Hypothalamus (tissue), 51 donors: ENCODE measurements at regions not wholly inside any gene's neighbourhood (a gene's known extent, or its start where the extent isn't known, plus 50 kb on each side); places are given as distances from the start of the nearest gene placed in this dataset.
"Not testable (repeated sequence)": the region's sequence is repeated elsewhere in the genome, so short reads cannot be mapped to it uniquely, and the experiment has no call there.

Source experiments
- DNase-seq, 51 donors: peaks; one replicate each; lab custom pipeline; 2025; lab: John Stamatoyannopoulos, UW

DNA sequence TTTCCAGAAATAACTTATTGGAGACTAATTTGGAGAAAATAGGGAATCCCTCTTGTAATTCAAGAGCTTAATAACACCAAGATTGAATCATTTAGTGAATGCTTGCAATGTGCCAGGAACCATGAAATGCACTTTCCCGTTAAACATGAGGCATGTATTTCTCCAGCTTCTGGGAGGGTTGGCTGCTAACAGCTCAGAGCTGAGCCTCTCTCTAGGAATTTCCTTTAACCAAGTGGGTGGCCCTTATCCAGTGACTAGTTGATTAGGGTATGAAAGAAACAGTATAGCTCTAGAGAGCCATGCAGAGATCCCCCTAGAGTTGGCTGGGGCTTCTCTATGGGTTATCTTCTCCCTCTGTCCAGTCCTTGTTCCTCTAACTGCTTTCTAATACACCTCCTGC lies 356.4 kb upstream of the GOT2 start:
- no peak for DNase-seq

DNA sequence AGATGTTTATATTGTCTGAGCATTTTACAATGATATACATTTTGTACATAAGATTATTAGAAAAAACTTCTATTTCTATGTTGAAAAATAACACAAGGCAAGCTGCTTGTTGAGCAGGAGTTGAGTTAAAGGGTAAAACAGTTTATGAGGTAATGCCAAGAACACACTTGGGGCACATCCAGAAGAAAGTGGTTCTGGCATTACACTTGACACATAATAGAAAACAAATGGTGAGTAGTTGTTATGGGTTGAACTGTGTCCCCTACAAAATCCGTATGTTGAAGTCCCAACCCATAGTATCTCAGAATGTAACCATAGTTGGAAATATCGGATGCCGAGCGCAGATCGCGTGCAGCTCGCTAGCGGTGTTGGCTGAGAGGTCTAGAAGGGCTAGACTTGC lies 354.3 kb upstream of the GOT2 start:
- no peak for DNase-seq

DNA sequence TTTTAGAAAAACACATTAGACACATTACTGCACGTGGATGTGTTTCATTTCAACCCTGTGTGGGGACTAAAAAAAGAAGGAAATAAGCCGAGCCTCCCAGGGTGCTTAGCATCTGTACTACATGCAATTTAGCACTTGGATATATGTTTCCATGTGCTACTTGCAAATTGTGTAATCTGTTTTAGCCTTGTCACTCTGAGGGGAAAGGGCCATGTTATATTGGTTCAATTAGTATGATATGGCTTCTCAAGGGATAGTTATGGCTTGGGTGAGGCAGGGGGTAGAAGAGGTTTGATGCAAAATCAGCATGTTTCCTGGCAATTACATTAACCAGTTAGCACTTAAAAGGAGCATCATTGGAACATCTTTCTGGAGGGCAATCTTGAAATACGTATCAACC lies 353.5 kb upstream of the GOT2 start:
- no peak for DNase-seq

DNA sequence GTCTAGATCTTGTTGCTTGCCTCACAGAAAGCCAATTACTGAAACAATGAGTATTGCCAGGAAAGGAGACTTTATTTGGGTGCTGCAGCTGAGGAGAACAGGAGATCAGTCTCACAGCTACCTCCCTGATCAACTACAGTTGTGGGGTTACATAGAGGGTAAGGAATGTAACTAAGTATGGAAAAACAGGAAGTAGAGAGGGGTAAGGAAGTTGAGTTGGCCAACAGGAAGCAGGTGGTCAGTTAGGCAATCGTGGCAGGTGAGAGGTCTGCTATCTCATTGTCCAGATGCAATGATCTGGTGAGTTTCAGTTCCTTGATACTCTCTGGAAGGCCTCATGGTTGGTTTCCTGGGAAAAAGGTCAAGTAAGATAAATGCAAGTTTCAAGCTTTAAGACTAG lies 333.1 kb upstream of the GOT2 start:
- DNase-seq = peak in 6 of 51 donors; percentile 2 to 25 (median 2)

DNA sequence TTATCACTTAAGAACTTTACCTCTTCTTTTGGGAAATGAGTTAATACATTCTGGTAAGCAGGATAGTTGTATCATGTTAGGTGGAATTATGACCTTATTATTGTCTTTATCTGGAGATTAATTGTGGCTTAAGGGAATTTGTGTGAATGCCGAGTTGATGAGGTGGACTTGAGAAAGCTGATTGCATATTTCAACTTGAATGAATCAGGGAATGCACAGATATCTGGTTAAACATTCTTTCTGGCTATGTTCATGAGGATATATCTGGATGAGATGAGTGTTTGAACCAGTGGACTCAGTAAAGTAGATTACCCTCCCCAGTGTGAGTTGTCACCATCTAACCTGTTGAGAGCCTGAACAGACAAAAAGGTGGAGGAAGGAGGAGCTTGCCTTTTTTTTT lies 326.1 kb upstream of the GOT2 start:
- DNase-seq = no peak

DNA sequence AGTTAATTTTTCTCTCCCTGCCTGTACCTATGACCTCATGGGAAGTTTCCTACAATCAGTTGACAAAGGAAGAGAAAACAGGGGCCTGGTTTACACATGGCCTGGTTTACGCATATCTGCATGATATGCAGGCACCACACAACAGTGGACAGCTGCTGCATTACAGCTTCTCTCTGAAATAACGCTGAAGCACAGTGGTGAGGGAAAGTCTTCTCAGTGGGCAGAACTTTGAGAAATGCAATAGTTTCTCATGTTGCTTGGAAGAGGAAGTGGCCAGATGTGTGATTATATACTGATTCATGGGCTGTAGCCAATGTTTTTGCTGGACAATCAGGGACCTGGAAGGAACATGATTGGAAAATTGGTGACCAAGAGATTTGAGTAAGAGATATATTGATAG lies 324.1 kb upstream of the GOT2 start:
- no peak for DNase-seq

DNA sequence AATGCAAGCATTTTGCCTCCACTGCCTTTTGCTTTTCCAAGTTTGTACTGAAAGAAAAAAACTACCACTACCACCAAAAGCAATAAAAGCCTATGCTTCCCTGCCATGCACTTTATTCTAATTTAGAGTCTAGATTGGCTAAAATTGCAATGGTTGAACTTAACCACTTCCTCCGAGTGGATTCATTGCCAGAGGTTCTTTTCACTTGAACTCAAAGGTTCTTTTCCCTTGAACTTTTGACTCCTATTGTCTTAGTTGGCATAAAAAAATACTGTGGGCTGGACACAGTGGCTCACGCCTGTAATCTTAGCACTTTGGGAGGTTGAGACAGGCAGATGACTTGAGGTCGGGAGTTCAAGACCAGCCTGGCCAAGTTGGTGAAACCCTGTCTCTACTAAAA lies 319.8 kb upstream of the GOT2 start:
- DNase-seq = no peak

DNA sequence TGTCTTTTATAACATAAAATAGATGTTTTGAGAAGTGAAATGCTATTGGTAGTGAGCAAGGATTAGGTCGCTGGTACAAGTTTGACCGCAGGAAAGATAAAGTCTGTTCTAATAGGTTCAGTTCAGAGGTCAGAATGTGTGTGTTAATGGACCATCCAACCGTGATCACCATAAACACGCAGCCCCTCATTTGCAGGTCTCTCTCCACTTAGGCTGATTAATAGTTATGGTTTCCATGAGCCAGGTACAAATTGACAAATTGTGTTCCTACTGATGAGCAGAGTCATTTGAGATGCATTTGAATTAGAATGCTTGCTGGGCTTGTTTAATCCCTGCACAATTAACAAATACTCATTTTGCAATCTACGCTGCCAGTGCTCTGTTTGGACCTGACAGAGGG lies 318.1 kb upstream of the GOT2 start:
- DNase-seq = no peak

DNA sequence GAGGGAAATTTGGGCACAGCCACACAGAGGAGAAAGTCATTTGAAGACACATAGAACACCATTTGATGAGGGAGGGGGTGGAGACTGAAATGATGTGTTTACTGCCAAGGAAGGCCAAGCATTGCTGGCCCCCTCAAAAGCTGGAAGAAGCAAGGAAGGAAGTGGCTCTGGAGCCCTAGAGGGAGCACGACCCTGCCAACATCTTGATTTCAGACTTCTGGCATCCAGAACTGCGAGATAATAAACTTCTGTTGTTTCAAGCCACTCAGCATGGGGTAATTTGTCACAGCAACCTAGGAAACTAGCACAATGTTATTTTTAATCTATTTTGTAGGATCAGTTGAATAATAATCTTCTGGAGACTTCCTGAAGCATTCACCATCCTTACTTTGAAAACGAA lies 314.8 kb upstream of the GOT2 start:
- DNase-seq = no peak

DNA sequence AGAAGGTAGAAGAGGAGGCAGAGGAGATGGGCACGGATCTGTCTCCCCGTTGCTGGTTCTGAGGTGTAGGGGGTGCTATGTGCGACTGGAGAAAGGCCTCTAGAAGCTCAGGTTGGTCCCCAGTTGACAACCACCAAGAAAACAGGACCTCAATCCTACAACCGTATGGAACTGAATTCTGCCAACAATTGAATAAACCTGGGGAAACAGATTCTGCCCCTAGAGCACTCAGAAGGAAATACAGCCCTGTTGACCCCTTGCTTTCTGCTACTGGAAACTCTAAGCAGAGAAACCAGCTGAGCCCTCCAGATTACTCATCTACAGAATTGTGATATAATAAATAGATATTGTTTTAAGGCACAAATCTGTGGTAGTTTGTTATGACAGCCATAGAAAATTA lies 313.0 kb upstream of the GOT2 start:
- no peak for DNase-seq

DNA sequence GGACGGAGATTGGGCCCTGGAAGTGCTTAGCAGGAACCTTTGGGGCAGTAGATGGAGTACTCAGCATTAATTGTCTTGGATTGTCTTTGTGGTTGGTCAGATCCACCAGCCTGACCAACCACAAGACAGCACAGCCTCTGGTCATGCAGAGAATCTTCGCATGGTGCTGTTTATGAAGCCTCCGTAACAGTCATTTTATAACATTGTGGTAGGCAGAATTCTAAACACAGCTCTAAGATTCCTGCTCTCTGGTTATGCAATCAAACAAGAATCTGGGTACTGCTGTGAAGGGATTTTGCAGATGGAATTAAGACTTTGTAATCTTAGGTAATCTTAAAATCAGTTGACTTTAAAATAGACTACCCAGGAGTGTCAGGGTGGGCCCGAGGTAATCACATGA lies 312.2 kb upstream of the GOT2 start:
- DNase-seq = no peak

DNA sequence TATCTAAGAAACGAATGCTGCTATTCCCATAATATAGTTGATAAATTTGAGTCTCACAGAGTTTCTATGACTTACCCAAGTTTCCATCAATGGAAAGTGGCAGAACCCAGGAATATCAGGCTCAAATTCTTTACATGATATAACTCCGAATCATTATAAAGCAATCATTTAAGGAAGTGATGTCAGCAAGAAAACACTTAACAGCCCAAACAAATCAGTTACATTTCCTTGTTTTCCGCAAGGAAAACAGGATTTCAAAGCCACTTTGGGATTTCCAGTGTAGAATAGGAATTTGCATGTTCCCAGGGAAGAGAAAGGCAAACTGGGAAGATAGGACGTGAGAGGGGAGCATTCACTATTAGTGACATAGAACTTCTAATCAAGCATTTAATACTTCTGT lies 311.4 kb upstream of the GOT2 start:
- no peak for DNase-seq

DNA sequence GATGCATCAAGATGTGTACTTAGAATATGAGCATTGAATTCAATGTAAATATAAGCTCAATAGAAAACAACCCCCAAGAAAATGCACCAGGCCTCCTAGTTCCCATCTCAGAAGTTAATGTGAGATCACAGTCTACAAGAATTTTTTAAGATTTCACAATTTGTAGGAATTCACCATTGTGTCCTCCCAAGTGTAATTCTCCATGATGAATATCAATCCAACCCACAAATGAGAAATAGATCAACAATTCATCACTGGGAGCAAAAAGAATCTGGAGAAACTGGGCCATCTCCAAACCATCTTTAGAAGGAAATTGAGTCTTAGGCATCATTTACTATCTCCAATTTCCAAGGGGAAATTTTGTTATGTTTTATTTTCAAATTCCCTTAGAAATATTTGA lies 310.5 kb upstream of the GOT2 start:
- no peak for DNase-seq

DNA sequence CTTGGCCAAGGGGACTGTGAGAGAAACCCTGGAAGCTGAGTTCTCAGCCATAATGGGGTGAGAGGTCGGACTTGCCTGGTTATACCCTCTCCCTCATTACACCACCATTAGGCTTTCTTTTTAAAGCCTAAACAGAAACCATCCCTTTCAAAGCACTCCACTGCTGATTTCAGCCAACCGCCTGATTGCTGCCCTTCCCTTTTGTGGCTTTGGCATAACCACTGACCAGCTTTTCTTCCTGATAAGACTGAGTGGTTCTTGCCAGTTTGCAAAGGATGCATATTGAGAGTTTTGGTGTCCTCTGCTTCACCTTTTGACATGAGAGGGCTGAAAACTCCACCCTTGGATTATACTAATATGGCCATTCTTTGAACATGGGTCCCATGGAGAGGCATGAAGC lies 308.2 kb upstream of the GOT2 start:
- no peak for DNase-seq

DNA sequence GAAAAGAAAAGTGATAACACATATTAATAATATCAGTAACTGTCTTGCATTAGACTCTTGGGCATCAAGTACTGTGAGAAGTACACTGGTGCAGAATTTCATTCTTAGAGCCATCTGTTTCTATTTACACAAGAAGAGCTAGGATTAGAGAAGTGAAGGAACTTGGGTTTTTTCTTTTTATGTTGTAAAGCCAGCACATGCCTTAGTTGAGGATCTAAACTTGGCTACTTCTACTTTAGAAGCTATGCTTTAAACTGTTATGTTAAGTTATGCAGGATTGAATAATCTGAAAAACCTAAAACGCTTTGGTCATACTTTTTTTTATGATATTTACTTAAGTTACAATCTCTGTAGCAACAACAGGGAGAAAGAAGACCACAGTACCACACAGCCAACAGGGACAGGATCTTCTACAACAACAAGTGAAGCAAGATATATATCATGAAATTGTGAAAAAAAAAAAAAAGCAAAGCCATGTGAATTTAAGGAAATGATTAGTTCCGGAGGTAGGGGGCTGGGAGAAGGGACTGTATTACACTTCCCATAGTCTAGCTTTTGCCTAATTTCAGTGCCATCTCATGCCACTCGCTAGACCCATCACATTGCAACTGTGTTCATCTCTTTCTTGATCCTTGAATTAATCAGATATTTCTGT lies 305.1 kb upstream of the GOT2 start:
- DNase-seq = no peak

DNA sequence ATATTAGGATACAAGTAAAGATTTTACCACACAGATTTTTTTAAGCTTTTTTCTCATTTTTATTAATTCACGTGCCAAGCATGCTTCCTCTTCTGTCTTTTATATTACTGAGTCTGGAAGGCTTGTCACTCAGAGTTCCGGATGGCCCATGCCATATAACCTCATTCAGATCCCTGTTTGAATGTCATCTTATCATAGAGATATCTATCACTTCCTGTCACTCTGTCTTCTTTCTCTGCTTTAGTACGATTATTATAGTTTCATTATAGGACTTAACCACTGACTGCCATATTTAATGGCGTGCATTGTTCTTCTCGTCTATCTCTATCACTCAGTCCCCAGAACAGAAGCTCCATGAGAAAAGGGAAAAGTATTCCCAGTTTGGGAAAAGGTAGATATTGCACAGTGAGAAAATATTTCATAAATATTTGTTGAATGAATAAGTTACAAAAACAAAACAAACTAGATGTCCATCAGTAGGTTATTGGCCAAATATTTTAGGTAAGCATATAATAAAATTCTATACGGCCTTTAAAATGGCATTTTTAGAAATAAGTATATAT lies 296.9 kb upstream of the GOT2 start:
- no peak for DNase-seq

DNA sequence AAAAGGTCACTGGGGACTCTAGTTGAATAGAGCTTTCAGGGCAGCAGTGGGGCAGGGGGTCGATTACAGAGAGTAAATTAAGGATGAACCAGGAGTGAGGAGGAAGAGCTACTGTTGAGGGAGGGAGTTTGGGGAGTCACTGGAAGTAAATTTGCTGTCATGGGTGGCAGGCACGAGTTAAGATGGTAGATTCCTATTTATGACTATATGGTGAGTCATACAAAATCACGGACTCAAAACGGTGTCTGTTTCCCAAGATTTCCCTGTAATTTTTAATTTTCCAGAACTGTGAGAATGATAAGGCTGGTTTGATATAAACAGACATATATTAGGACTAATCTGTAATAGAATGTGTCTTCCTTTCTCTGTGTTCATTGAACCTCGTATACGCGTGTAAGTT lies 287.6 kb upstream of the GOT2 start:
- no peak for DNase-seq

DNA sequence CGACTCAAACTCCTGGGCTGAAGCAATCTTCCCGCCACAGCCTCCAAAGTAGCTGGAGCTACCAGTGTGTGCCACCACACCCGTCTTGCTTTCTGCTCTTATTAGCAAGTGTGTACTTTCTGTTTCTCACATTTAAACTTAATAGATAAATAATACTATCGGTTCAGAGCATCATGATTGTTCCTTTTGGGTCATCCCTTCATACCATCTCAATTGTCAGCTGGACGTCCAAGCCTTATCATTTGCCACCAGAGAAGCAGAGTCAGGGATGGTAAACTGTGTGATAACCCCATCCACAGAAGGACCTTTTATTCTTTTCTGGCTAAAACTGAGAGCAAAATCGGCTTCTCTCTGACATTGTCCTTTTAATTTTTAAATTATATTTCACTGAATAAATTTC lies 279.8 kb upstream of the GOT2 start:
- no peak for DNase-seq

DNA sequence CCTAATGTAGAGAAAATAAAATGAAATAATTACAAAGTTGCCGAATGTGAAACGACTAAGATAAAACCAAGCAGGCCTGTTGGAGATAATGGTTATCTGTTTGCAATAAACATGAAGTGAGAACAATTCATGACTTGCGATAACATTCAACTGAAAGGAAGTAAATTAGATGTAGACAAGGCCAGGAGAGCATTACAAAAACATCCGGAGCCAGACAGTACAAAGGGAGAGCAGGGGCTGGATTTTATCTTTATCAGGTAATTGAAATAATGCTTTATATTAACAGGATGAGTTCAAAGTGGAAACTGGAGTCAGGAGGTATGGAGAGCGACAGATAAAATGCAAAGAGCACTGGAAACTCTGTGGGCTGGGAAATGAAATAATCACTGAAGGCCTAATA lies 265.6 kb upstream of the GOT2 start:
- no peak for DNase-seq

DNA sequence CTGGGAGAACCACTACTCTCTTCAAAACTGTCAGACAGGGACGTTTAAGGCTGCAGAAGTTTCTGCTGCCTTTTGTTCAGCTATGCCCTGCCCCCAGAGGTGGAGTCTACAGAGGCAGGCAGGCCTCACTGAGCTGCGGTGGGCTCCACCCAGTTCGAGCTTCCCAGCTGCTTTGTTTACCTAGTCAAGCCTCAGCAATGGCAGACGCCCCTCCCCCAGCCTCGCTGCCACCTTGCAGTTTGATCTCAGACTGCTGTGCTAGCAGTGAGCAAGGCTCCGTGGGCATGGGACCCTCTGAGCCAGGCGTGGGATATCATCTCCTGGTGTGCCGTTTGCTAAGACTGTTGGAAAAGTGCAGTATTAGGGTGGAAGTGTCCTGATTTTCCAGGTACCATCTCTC lies 258.6 kb upstream of the GOT2 start:
- not testable (repeated sequence) for DNase-seq

DNA sequence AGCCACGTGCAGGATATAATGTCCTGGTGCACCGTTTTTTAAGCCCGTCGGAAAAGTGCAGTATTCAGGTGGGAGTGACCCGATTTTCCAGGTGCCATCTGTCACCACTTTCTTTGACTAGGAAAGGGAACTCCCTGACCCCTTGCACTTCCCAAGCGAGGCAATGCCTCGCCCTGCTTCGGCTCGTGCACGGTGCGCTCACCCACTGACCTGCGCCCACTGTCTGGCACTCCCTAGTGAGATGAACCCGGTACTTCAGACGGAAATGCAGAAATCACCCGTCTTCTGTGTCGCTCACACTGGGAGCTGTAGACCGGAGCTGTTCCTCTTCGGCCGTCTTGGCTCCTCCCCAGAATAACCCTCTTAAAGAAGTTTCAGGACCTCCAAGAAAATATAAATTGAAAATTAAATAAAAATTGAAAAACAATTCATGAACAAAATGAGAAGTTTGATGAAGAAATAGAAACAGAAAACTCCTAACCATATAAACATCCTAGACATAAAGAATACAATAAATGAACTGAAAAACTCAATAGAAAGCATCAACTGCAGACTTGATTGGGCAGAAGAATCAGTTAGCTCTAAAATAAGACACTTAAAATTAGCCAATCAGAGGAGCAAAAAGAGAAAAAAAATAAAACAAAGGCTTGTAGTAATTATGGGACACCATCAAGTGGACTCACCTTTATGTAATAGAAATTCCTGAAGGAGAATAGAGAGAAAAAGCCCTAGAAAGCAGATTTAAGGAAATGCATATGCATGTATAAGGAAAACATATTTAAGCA lies 249.3 kb upstream of the GOT2 start:
- DNase-seq = not testable (repeated sequence)

DNA sequence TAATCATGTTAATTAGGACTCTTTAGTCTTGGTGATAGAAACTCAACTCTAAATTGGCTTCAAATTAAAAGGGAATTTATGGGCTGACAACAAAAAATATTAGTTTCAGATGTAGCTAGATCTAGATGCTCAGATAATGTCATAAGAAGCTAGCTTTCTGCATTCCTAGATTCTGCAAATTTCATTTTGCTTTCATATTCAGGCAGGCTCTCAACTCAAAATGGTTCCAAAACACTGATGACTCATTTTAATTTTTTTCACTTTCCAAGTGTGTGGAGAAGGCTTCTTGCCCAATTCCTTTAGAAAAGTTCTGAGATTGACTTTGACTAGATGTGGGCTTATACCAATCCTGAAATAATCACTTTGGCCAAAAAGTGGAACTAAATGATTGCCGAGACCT lies 236.7 kb upstream of the GOT2 start:
- DNase-seq = no peak
